OCI-LY1 (cell line): ENCODE measurements at regions not wholly inside any gene's neighbourhood (a gene's known extent, or its start where the extent isn't known, plus 50 kb on each side); places are given as distances from the start of the nearest gene placed in this dataset.

Experiments used
- EZH2 ChIP-seq: fragments of 200-600 bp; sonication (generic), shearing (Covaris generic); IDR thresholded peaks from 2 replicates; pipeline ENCODE4 v1.8.0; 2017; ENCODE audit warnings: borderline replicate concordance, mixed run types, mild to moderate bottlenecking, antibody characterized with exemption, low read length, moderate library complexity, mixed read lengths
- TF ChIP-seq, protein P1 (sequence below): fragments of 200-600 bp; sonication (generic), shearing (Covaris generic); IDR thresholded peaks from 2 replicates; pipeline ENCODE4 v1.5.1; 2017; ENCODE audit warnings: mild to moderate bottlenecking, antibody characterized with exemption, low read length, moderate library complexity, mixed read lengths

DNA sequence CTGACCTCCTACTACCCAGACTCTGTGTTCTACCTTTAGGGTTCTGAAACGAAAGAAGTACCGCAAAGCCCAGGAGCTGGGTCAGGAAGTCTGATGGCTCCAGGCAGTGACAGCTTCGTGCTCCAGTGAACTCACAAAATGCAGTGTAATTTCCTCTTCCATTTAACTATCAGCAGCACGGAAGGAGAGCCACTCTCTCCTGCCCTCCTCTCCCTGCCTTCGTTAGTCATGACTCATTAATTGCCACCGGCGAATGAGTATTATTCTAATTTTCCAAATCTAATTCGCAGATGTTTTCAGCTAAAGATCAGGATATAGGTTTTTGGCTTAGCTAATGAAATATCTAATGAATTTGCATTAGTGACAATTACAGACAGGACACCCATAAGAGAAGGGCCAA lies 1262.0 kb downstream of the TYW1 start:
- TF ChIP-seq, protein P1, sequence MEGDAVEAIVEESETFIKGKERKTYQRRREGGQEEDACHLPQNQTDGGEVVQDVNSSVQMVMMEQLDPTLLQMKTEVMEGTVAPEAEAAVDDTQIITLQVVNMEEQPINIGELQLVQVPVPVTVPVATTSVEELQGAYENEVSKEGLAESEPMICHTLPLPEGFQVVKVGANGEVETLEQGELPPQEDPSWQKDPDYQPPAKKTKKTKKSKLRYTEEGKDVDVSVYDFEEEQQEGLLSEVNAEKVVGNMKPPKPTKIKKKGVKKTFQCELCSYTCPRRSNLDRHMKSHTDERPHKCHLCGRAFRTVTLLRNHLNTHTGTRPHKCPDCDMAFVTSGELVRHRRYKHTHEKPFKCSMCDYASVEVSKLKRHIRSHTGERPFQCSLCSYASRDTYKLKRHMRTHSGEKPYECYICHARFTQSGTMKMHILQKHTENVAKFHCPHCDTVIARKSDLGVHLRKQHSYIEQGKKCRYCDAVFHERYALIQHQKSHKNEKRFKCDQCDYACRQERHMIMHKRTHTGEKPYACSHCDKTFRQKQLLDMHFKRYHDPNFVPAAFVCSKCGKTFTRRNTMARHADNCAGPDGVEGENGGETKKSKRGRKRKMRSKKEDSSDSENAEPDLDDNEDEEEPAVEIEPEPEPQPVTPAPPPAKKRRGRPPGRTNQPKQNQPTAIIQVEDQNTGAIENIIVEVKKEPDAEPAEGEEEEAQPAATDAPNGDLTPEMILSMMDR, result no peak
- no peak for TF ChIP-seq EZH2
